Mesenchymal stem cell (in vitro differentiated cells and primary cell): ENCODE measurements at regions not wholly inside any gene's neighbourhood (a gene's known extent, or its start where the extent isn't known, plus 50 kb on each side); places are given as distances from the start of the nearest gene placed in this dataset.

Experiments used
- DNase-seq: peaks from one replicate; pipeline ENCODE4 v3.0.0-alpha.2; 2013
- H2AFZ ChIP-seq: one replicate; pipeline ENCODE4 v1.6.1; 2013; ENCODE audit warnings: low read depth, mild to moderate bottlenecking, control low read depth, inconsistent platforms, low read length, moderate library complexity
- H2AK5ac ChIP-seq: 2 replicates; pipeline ENCODE4 v1.6.1; 2013; ENCODE audit warnings: low read length, moderate library complexity, mild to moderate bottlenecking, inconsistent platforms; ENCODE audit not compliant: severe bottlenecking
- H2BK120ac ChIP-seq: one replicate; pipeline ENCODE4 v1.6.1; 2013; ENCODE audit warnings: low read depth, mild to moderate bottlenecking, inconsistent platforms, low read length, moderate library complexity
- H2BK12ac ChIP-seq, 2 experiments: one replicate each; pipeline ENCODE4 v1.6.1; 2013; ENCODE audit warnings: inconsistent platforms in 2 of 2, low read length in 2 of 2, mild to moderate bottlenecking in 2 of 2, moderate library complexity in 2 of 2, control low read depth in 1 of 2
- H2BK15ac ChIP-seq: one replicate; pipeline ENCODE4 v1.6.1; 2013; ENCODE audit warnings: mild to moderate bottlenecking, low read depth, inconsistent platforms; ENCODE audit not compliant: poor library complexity, severe bottlenecking
- H2BK5ac ChIP-seq: 2 replicates; pipeline ENCODE4 v1.6.1; 2013; ENCODE audit warnings: low read depth, mild to moderate bottlenecking, low read length, control low read depth, inconsistent platforms; ENCODE audit not compliant: poor library complexity, severe bottlenecking
- H3K14ac ChIP-seq, 2 experiments: one replicate each; pipeline ENCODE4 v1.6.1; 2013; ENCODE audit warnings: inconsistent platforms in 2 of 2, low read length in 2 of 2, control low read depth in 1 of 2, mild to moderate bottlenecking in 1 of 2, moderate library complexity in 1 of 2
- H3K18ac ChIP-seq, 2 experiments: one replicate each; pipeline ENCODE4 v1.6.1; 2013; ENCODE audit warnings: inconsistent platforms in 2 of 2, low read length in 2 of 2, control low read depth in 1 of 2, low read depth in 1 of 2, mild to moderate bottlenecking in 1 of 2
- H3K23ac ChIP-seq, 2 experiments: one replicate each; pipeline ENCODE4 v1.6.1; 2013; ENCODE audit warnings: inconsistent platforms in 2 of 2, low read length in 2 of 2, mild to moderate bottlenecking in 2 of 2, moderate library complexity in 2 of 2, control low read depth in 1 of 2
- H3K27ac ChIP-seq: 2 replicates; pipeline ENCODE4 v1.5.1; 2013; ENCODE audit warnings: mild to moderate bottlenecking, moderate library complexity, low read length, control low read depth, inconsistent platforms; ENCODE audit not compliant: poor library complexity, severe bottlenecking
- H3K27me3 ChIP-seq, 2 experiments: 2 replicates each; pipeline versions ENCODE4 v1.6.1 to v1.7.0; 2013; ENCODE audit warnings: low read length in 2 of 2, mild to moderate bottlenecking in 2 of 2, moderate library complexity in 2 of 2, control low read depth in 1 of 2, inconsistent platforms in 1 of 2; ENCODE audit not compliant: control insufficient read depth in 1 of 2, insufficient read depth in 1 of 2
- H3K36me3 ChIP-seq, 2 experiments: 2 replicates each; pipeline versions ENCODE4 v1.6.1 to v1.7.0; 2013; ENCODE audit warnings: low read length in 2 of 2, control low read depth in 1 of 2, inconsistent platforms in 1 of 2, low read depth in 1 of 2, mild to moderate bottlenecking in 1 of 2; ENCODE audit not compliant: insufficient read depth in 2 of 2, control insufficient read depth in 1 of 2
- H3K4ac ChIP-seq, 2 experiments: one replicate each; pipeline ENCODE4 v1.6.1; 2013; ENCODE audit warnings: inconsistent platforms in 2 of 2, low read length in 2 of 2, mild to moderate bottlenecking in 2 of 2, moderate library complexity in 2 of 2, control low read depth in 1 of 2, low read depth in 1 of 2
- H3K4me1 ChIP-seq: 2 replicates; pipeline ENCODE4 v1.6.1; 2013; ENCODE audit warnings: low read depth, low read length, control low read depth; ENCODE audit not compliant: control insufficient read depth, insufficient read depth
- H3K4me2 ChIP-seq: 2 replicates; pipeline ENCODE4 v1.6.1; 2013; ENCODE audit warnings: low read length, mild to moderate bottlenecking, inconsistent platforms; ENCODE audit not compliant: poor library complexity, severe bottlenecking
- H3K4me3 ChIP-seq, 2 experiments: 2 replicates each; pipeline versions ENCODE4 v1.5.1 to v1.7.0; 2013; ENCODE audit warnings: low read length in 2 of 2, mild to moderate bottlenecking in 2 of 2, control low read depth in 1 of 2, low read depth in 1 of 2; ENCODE audit not compliant: insufficient read depth in 1 of 2
- H3K79me1 ChIP-seq: replicated peaks from 2 replicates; pipeline ENCODE4 v1.6.1; 2013; ENCODE audit warnings: mild to moderate bottlenecking, control low read depth, low read length, inconsistent platforms; ENCODE audit not compliant: poor library complexity, severe bottlenecking
- H3K9ac ChIP-seq: 2 replicates; pipeline ENCODE4 v1.7.0; 2013; ENCODE audit warnings: mild to moderate bottlenecking, low read length, moderate library complexity
- H3K9me3 ChIP-seq: 2 replicates; pipeline ENCODE4 v1.7.0; 2013; ENCODE audit warnings: mild to moderate bottlenecking, low read length; ENCODE audit not compliant: control insufficient read depth
- H4K8ac ChIP-seq: one replicate; pipeline ENCODE4 v1.6.1; 2013; ENCODE audit warnings: inconsistent platforms, mild to moderate bottlenecking, low read length, moderate library complexity
- H4K91ac ChIP-seq: one replicate; pipeline ENCODE4 v1.6.1; 2013; ENCODE audit warnings: mild to moderate bottlenecking, low read length, inconsistent platforms
- WGBS: methylation state at CpG from one replicate; pipeline ENCODE4 v1.1.7; 2013; ENCODE audit warnings: mixed read lengths; 5-methylcytosine and 5-hydroxymethylcytosine counted together

DNA sequence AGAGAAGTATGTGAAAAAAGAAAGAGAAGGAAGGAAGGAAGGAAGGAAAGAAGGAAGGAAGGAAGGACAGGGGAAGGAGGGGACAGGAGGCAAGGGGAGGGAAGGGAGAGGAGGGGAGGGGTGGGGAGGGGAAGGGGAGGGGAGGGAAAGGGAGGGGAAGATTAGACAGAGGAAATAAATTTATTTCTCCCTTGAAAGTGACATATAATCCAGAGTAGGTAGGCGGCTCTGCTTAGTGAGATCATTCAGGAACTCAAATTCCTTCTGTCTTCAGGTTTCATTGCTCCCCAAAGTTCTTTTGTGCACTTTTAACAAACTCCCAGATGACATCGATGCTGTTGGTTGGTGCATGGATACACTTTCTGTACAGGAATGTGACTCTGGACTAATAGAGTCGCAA is 594.7 kb upstream of the STEAP1 start:
- Histone ChIP-seq H3K4me2 (no peak overlapping the region), H3K4me3 (no peak overlapping the region), H4K8ac (no peak overlapping the region), H3K36me3 (no peaks in the 10 kb centered on the region), H2BK5ac (no peak overlapping the region), H3K4me1 (no peaks in the 10 kb centered on the region), H3K9me3 (peaks cover 5% of the 10 kb centered on the region), H2BK12ac (no peak overlapping the region), H2BK15ac (no peak overlapping the region), H2AFZ (no peak overlapping the region), H3K79me1 (no peaks in the 10 kb centered on the region), H3K23ac (no peak overlapping the region), H4K91ac (no peak overlapping the region), H2AK5ac (no peak overlapping the region), H3K14ac (no peak overlapping the region), H3K4ac (no peak overlapping the region), H3K9ac (no peak overlapping the region), H3K27ac (no peak overlapping the region), H2BK120ac (no peak overlapping the region), H3K18ac (no peak overlapping the region), H3K27me3 (no peaks in the 10 kb centered on the region)
- WGBS: 63% methylated on average over 2 of the region's 3 CpGs
- DNase-seq: no peak

DNA sequence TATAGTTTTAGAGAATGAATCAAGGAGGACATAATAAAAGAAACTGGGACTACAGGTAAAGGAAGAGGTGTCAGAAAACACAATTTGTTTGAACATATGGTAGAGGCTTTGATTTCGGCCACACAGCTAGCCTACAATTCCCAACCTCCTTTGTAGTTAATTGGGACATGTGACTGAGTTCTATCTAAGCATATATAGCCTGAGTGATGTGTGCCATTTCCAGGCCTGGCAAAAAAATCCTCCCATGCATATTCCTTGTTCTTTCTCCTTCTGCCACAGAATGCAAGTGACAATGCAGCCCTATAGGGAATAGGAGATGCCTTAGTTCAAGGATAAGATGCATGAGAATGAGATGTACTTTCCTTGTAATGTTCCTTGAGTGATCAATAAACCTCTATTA is 590.7 kb upstream of the STEAP1 start:
- no peak overlapping the region for H3K18ac ChIP-seq
- no peaks in the 10 kb centered on the region for H3K4me1 ChIP-seq
- no peak overlapping the region for H3K9ac ChIP-seq
- H3K36me3 ChIP-seq: no peaks in the 10 kb centered on the region
- H2BK15ac ChIP-seq: no peak overlapping the region
- H3K27me3 ChIP-seq: no peaks in the 10 kb centered on the region
- H2AK5ac ChIP-seq: no peak overlapping the region
- H3K23ac ChIP-seq: no peak overlapping the region
- no peak for DNase-seq
- no peak overlapping the region for H3K4me2 ChIP-seq
- no peak overlapping the region for H2AFZ ChIP-seq
- no peak overlapping the region for H2BK12ac ChIP-seq
- H4K91ac ChIP-seq: no peak overlapping the region
- H2BK5ac ChIP-seq: no peak overlapping the region
- H4K8ac ChIP-seq: no peak overlapping the region
- H3K4ac ChIP-seq: no peak overlapping the region
- H2BK120ac ChIP-seq: no peak overlapping the region
- no CpG with 5 or more reads among the region's 1 CpG for WGBS
- H3K4me3 ChIP-seq: no peak overlapping the region
- H3K9me3 ChIP-seq: peaks cover 17% of the 10 kb centered on the region
- no peaks in the 10 kb centered on the region for H3K79me1 ChIP-seq
- H3K14ac ChIP-seq: no peak overlapping the region
- H3K27ac ChIP-seq: no peak overlapping the region

DNA sequence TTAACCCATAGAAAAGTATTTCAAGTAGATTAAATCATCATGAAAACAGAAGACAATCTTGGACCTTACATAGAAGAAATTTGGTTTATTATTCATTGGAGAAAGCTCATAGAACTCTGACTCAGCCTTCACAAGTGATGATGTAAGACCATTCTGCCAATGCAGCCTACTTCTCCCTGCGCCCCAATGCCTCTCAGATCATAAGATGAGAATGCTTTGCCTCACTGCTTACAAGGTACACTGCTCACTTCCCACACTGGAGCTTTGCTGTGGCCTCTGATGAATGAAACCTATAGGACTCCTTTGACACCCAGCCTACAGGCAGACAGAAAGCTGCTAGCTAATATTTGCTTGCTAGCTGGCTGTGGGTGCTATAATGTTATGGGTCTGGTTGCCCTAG is 569.4 kb upstream of the STEAP1 start:
- H3K14ac ChIP-seq: no peak overlapping the region
- H2BK12ac ChIP-seq: no peak overlapping the region
- no peak overlapping the region for H4K8ac ChIP-seq
- H3K9me3 ChIP-seq: peaks cover 14% of the 10 kb centered on the region
- H3K27ac ChIP-seq: no peak overlapping the region
- 23% methylated on average over 1 of the region's 1 CpG for WGBS
- DNase-seq: no peak
- no peaks in the 10 kb centered on the region for H3K79me1 ChIP-seq
- H3K4me3 ChIP-seq: no peak overlapping the region
- no peaks in the 10 kb centered on the region for H3K4me1 ChIP-seq
- H3K4ac ChIP-seq: no peak overlapping the region
- no peaks in the 10 kb centered on the region for H3K36me3 ChIP-seq
- H2BK15ac ChIP-seq: no peak overlapping the region
- no peak overlapping the region for H3K18ac ChIP-seq
- H2AFZ ChIP-seq: no peak overlapping the region
- H2AK5ac ChIP-seq: no peak overlapping the region
- no peak overlapping the region for H3K23ac ChIP-seq
- H2BK120ac ChIP-seq: no peak overlapping the region
- no peak overlapping the region for H3K9ac ChIP-seq
- H2BK5ac ChIP-seq: no peak overlapping the region
- H3K27me3 ChIP-seq: no peaks in the 10 kb centered on the region
- no peak overlapping the region for H4K91ac ChIP-seq
- no peak overlapping the region for H3K4me2 ChIP-seq

DNA sequence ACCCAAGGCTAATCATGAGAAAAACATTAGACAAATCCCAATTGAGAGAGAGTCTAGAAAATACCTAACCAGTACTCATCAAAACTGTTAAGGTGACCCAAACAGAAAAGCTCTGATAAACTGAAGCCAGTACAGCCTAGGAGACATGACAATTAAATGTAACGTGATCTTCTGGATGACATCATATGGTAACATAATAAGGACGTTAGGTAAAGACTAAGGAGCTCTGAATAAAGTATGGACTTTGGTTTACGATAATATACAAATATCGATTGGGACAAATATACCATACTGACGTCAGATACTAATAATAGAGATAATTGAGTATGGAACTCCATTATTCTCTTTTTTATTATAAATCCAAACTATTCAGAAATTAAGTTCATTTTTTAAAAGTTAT is 561.1 kb upstream of the STEAP1 start:
- Histone ChIP-seq H3K9me3 (peaks cover 5% of the 10 kb centered on the region), H3K27ac (no peak overlapping the region), H3K23ac (no peak overlapping the region), H3K27me3 (no peaks in the 10 kb centered on the region), H3K79me1 (no peaks in the 10 kb centered on the region), H2BK5ac (no peak overlapping the region), H2BK120ac (no peak overlapping the region), H3K18ac (no peak overlapping the region), H3K4me3 (no peak overlapping the region), H2BK12ac (no peak overlapping the region), H3K4ac (no peak overlapping the region), H2AK5ac (no peak overlapping the region), H4K8ac (no peak overlapping the region), H2AFZ (no peak overlapping the region), H3K9ac (no peak overlapping the region), H4K91ac (no peak overlapping the region), H3K4me2 (no peak overlapping the region), H3K14ac (no peak overlapping the region), H2BK15ac (no peak overlapping the region), H3K4me1 (no peaks in the 10 kb centered on the region), H3K36me3 (no peaks in the 10 kb centered on the region)
- DNase-seq: no peak
- 63% methylated on average over 3 of the region's 5 CpGs for WGBS
